A673 (cell line): ENCODE measurements at regions not wholly inside any gene's neighbourhood (a gene's known extent, or its start where the extent isn't known, plus 50 kb on each side); places are given as distances from the start of the nearest gene placed in this dataset.

Experiments
- BruUV-seq: library from RNA; stranded (reverse); fragments of 400-500 nt; replicated peaks from 2 replicates; lab custom pipeline; 2021; lab: Mats Ljungman, UMichigan
- CTCF ChIA-PET: fragments of 300-600 bp; sonication (Branson Sonifier 250); formaldehyde crosslinking; loops from one replicate; lab custom pipeline; 2022; ENCODE audit warnings: antibody characterized with exemption; lab: Charles Lee
- POLR2A ChIA-PET: fragments of 300-600 bp; sonication (Branson Sonifier 250); formaldehyde crosslinking; loops from one replicate; lab custom pipeline; 2022; ENCODE audit warnings: antibody characterized with exemption; ENCODE audit not compliant: low non-redundant PET; lab: Charles Lee
- DNase-seq: peaks from one replicate; pipeline ENCODE4 v3.0.0-alpha.2; 2015; ENCODE audit warnings: low spot score
- H3K27ac ChIP-seq: fragments of 200-600 bp; sonication (generic); 2 replicates; pipeline ENCODE4 v1.5.1; 2016; ENCODE audit warnings: mixed run types, low read depth, mild to moderate bottlenecking, mixed read lengths, antibody characterized with exemption, low read length; ENCODE audit not compliant: poor library complexity, severe bottlenecking
- H3K27me3 ChIP-seq: fragments of 200-600 bp; sonication (generic); replicated peaks from 2 replicates; pipeline ENCODE4 v1.6.1; 2017; ENCODE audit warnings: mixed run types, low read depth, mild to moderate bottlenecking, mixed read lengths, antibody characterized with exemption, low read length; ENCODE audit not compliant: insufficient read depth, poor library complexity
- H3K36me3 ChIP-seq: fragments of 200-600 bp; sonication (generic); 2 replicates; pipeline ENCODE4 v1.6.1; 2016; ENCODE audit warnings: mixed run types, mild to moderate bottlenecking, mixed read lengths, antibody characterized with exemption, low read length; ENCODE audit not compliant: insufficient read depth, poor library complexity, severe bottlenecking
- H3K4me1 ChIP-seq: fragments of 200-600 bp; sonication (generic); 2 replicates; pipeline ENCODE4 v1.6.1; 2017; ENCODE audit warnings: mixed run types, mild to moderate bottlenecking, mixed read lengths, antibody characterized with exemption, low read length; ENCODE audit not compliant: insufficient read depth, poor library complexity, severe bottlenecking
- H3K4me3 ChIP-seq: fragments of 200-600 bp; sonication (generic); 2 replicates; pipeline ENCODE4 v1.5.1; 2016; ENCODE audit warnings: low read depth, mixed run types, mild to moderate bottlenecking, mixed read lengths, low read length; ENCODE audit not compliant: poor library complexity, severe bottlenecking
- H3K9me3 ChIP-seq: fragments of 200-600 bp; sonication (generic); 2 replicates; pipeline ENCODE4 v1.6.1; 2016; ENCODE audit warnings: mixed run types, low read depth, mild to moderate bottlenecking, mixed read lengths, antibody characterized with exemption, low read length; ENCODE audit not compliant: poor library complexity, severe bottlenecking
- CTCF ChIP-seq: fragments of 300-800, 200-600 bp; sonication (generic); conservative IDR thresholded peaks from 2 replicates; pipeline ENCODE4 v1.5.1; 2017; ENCODE audit warnings: low read depth, mild to moderate bottlenecking, antibody characterized with exemption, low read length, moderate library complexity, mixed read lengths
- EZH2 ChIP-seq: fragments of 200-600 bp; sonication (generic); IDR thresholded peaks from 2 replicates; pipeline ENCODE4 v1.6.1; 2017; ENCODE audit warnings: borderline replicate concordance, low read depth, mild to moderate bottlenecking, mixed read lengths, antibody characterized with exemption, low read length; ENCODE audit not compliant: poor library complexity, severe bottlenecking
- intact Hi-C: fragments of 100-400 bp; cut with micrococcal nuclease; formaldehyde crosslinking; loops from one replicate; pipeline ENCODE4 v1.10.0; 2022; ENCODE audit not compliant: unreplicated experiment

GRCh38 chr1:96206451-96206850 lies 515.1 kb upstream of the PTBP2 start:
- DNase-seq: no peak
- no peaks in the 10 kb centered on the region for H3K4me1 ChIP-seq
- CTCF ChIA-PET: no interaction called here
- H3K4me3 ChIP-seq: no peak overlapping the region
- intact Hi-C loops: no loop called here
- no TSS peak for BruUV-seq
- H3K9me3 ChIP-seq: no peaks in the 10 kb centered on the region
- H3K36me3 ChIP-seq: no peaks in the 10 kb centered on the region
- TF ChIP-seq EZH2: no peak
- TF ChIP-seq CTCF: no peak
- no peak overlapping the region for H3K27ac ChIP-seq
- H3K27me3 ChIP-seq: no peaks in the 10 kb centered on the region
- POLR2A ChIA-PET: no interaction called here

GRCh38 chr1:96207936-96208335 lies 513.6 kb upstream of the PTBP2 start:
- DNase-seq: no peak
- CTCF ChIA-PET: no interaction called here
- intact Hi-C loops: no loop called here
- no peaks in the 10 kb centered on the region for H3K36me3 ChIP-seq
- no peak for TF ChIP-seq EZH2
- TF ChIP-seq CTCF: no peak
- BruUV-seq: no TSS peak
- POLR2A ChIA-PET: no interaction called here
- H3K27ac ChIP-seq: no peak overlapping the region
- H3K27me3 ChIP-seq: no peaks in the 10 kb centered on the region
- no peaks in the 10 kb centered on the region for H3K9me3 ChIP-seq
- H3K4me3 ChIP-seq: no peak overlapping the region
- no peaks in the 10 kb centered on the region for H3K4me1 ChIP-seq

DNA sequence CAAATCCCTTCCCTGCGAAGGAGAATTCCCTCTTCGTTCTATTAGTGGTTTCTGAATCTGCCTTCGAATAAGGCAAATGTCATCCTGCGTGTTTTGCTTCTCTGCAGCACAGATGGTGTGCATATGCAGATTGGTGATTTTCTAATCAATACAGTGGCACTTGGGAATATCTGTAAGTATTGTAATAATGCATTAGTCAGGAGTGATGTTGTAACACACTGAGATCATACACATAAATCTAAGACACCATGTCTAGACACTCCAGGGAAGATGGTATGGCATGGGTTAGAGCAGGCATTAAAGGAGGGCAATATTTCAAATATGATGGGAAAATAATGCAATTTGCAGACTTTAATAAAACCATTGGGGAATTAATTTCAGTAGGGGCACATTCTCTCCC lies 513.2 kb upstream of the PTBP2 start:
- CTCF ChIA-PET: no interaction called here

More for the DNA sequence above, 513.2 kb upstream of the PTBP2 start:
- Histone ChIP-seq H3K9me3 (no peaks in the 10 kb centered on the region), H3K27me3 (no peaks in the 10 kb centered on the region), H3K27ac (no peak overlapping the region), H3K4me3 (no peak overlapping the region), H3K4me1 (no peaks in the 10 kb centered on the region), H3K36me3 (no peaks in the 10 kb centered on the region)
- intact Hi-C loops: no loop called here
- POLR2A ChIA-PET: no interaction called here
- TF ChIP-seq EZH2 (no peak), CTCF (no peak)
- no peak for DNase-seq
- no TSS peak for BruUV-seq
